Neural cell (in vitro differentiated cells): ENCODE measurements at regions not wholly inside any gene's neighbourhood (a gene's known extent, or its start where the extent isn't known, plus 50 kb on each side); places are given as distances from the start of the nearest gene placed in this dataset.

Experiments used
- H2AFZ ChIP-seq: fragments of 200-600, 300-800 bp; sonication (generic), shearing (Covaris generic); 2 replicates; pipeline ENCODE4 v1.6.0; 2014; ENCODE audit warnings: low read depth, mild to moderate bottlenecking, antibody characterized with exemption, low read length, moderate library complexity
- H3F3A ChIP-seq: fragments of 200-600 bp; shearing (Covaris generic); 2 replicates; pipeline ENCODE4 v1.6.1; 2016; ENCODE audit warnings: mild to moderate bottlenecking, moderate library complexity, mixed read lengths, antibody characterized with exemption, low read length; ENCODE audit not compliant: insufficient read depth, poor library complexity, severe bottlenecking
- H3K27ac ChIP-seq: fragments of 200-600, 300-800 bp; sonication (generic), shearing (Covaris generic); 2 replicates; pipeline ENCODE4 v1.5.1; 2014; ENCODE audit warnings: mild to moderate bottlenecking, low read length, moderate library complexity
- H3K27me3 ChIP-seq: fragments of 300-800, 200-600 bp; sonication (generic), shearing (Covaris generic); 2 replicates; pipeline ENCODE4 v1.6.0; 2014; ENCODE audit warnings: mild to moderate bottlenecking, low read depth, low read length, moderate library complexity; ENCODE audit not compliant: insufficient read depth
- H3K36me3 ChIP-seq: fragments of 300-800, 200-600 bp; sonication (generic), shearing (Covaris generic); 2 replicates; pipeline ENCODE4 v1.5.1; 2014; ENCODE audit warnings: mild to moderate bottlenecking, antibody characterized with exemption, low read length, moderate library complexity; ENCODE audit not compliant: insufficient read depth
- H3K4me2 ChIP-seq: fragments of 300-800, 200-600 bp; sonication (generic), shearing (Covaris generic); 2 replicates; pipeline ENCODE4 v1.6.0; 2014; ENCODE audit warnings: mild to moderate bottlenecking, low read length
- H3K4me3 ChIP-seq: fragments of 300-800, 200-600 bp; sonication (generic), shearing (Covaris generic); 2 replicates; pipeline ENCODE4 v1.5.1; 2014; ENCODE audit warnings: mild to moderate bottlenecking, low read length, moderate library complexity
- H3K79me2 ChIP-seq: fragments of 200-600 bp; shearing (Covaris generic); replicated peaks from 2 replicates; pipeline ENCODE4 v1.6.0; 2014; ENCODE audit warnings: mild to moderate bottlenecking, low read length, moderate library complexity; ENCODE audit not compliant: insufficient read depth
- H3K9ac ChIP-seq: fragments of 300-800, 200-600 bp; sonication (generic), shearing (Covaris generic); 2 replicates; pipeline ENCODE4 v1.6.1; 2016; ENCODE audit warnings: mild to moderate bottlenecking, low read length, mixed read lengths
- H3K9me2 ChIP-seq: fragments of 200-600 bp; shearing (Covaris generic); 2 replicates; pipeline ENCODE4 v1.6.1; 2016; ENCODE audit warnings: mild to moderate bottlenecking, low read length, mixed read lengths; ENCODE audit not compliant: insufficient read depth
- H3K9me3 ChIP-seq: fragments of 200-600, 300-800 bp; sonication (generic), shearing (Covaris generic); 2 replicates; pipeline ENCODE4 v1.6.1; 2016; ENCODE audit warnings: mild to moderate bottlenecking, mixed run types, low read length, moderate library complexity, mixed read lengths
- H4K20me1 ChIP-seq: fragments of 200-600 bp; shearing (Covaris generic); 2 replicates; pipeline ENCODE4 v1.6.1; 2016; ENCODE audit warnings: mild to moderate bottlenecking, mixed run types; ENCODE audit not compliant: insufficient read depth
- EP300 ChIP-seq: fragments of 450-650 bp; conservative IDR thresholded peaks from 2 replicates; pipeline ENCODE4 v1.6.1; 2014; ENCODE audit warnings: antibody characterized with exemption, mild to moderate bottlenecking, moderate library complexity; ENCODE audit not compliant: poor library complexity, severe bottlenecking
- EZH2 ChIP-seq: fragments of 200-600, 300-800 bp; shearing (Covaris generic), sonication (generic); IDR thresholded peaks from 2 replicates; pipeline ENCODE4 v1.6.1; 2014; ENCODE audit warnings: antibody characterized with exemption, low read length, borderline replicate concordance, mild to moderate bottlenecking; ENCODE audit not compliant: insufficient read depth, poor library complexity, severe bottlenecking
- MXI1 ChIP-seq: fragments of 450-650 bp; conservative IDR thresholded peaks from 2 replicates; pipeline ENCODE4 v1.6.1; 2014; ENCODE audit warnings: antibody characterized with exemption, mild to moderate bottlenecking; ENCODE audit not compliant: poor library complexity, severe bottlenecking
- POLR2AphosphoS5 ChIP-seq: IDR thresholded peaks from 2 replicates; pipeline ENCODE4 v1.6.1; 2012
- RAD21 ChIP-seq: fragments of 450-650 bp; conservative IDR thresholded peaks from 2 replicates; pipeline ENCODE4 v1.6.1; 2014; ENCODE audit warnings: antibody characterized with exemption, mild to moderate bottlenecking, moderate library complexity
- SMC3 ChIP-seq: fragments of 450-650 bp; conservative IDR thresholded peaks from 2 replicates; pipeline ENCODE4 v1.6.1; 2014; ENCODE audit warnings: antibody characterized with exemption, mild to moderate bottlenecking, moderate library complexity; ENCODE audit not compliant: poor library complexity
- TAF1 ChIP-seq: IDR thresholded peaks from 2 replicates; pipeline ENCODE4 v1.6.1; 2012; ENCODE audit warnings: low read depth
- TF ChIP-seq, protein P1 (sequence below): fragments of 450-650 bp; IDR thresholded peaks from 2 replicates; pipeline ENCODE4 v1.5.1; 2014; ENCODE audit warnings: antibody characterized with exemption, mild to moderate bottlenecking, moderate library complexity; ENCODE audit not compliant: poor library complexity, severe bottlenecking
- TF ChIP-seq, protein P2 (sequence below): IDR thresholded peaks from 2 replicates; pipeline ENCODE4 v1.6.1; 2012; ENCODE audit warnings: borderline replicate concordance

DNA sequence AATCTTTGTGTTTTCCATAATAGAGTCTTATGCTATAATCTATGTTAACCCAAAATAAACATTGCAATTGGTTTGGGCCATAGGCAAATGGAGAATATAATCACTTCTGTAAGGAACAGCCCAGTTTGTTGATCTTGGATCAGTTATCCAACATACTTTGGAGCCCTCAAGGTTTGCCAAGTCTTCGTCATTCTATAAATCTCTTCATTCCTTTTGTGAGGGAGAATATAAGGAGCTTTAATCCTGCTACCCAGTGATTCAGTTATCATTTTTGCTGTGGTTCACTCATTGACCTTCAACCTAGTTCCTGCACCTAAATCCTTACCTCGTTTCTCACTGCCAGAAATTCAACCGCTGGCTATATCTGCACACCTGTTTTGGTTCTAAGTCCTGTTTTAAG is 500.3 kb upstream of the PTCHD4 start:
- Histone ChIP-seq H3K9ac (no peak overlapping the region), H2AFZ (no peak overlapping the region), H3K9me2 (no peaks in the 10 kb centered on the region), H3F3A (no peaks in the 10 kb centered on the region), H3K27me3 (no peaks in the 10 kb centered on the region), H3K9me3 (no peaks in the 10 kb centered on the region), H3K79me2 (no peaks in the 10 kb centered on the region), H3K36me3 (no peaks in the 10 kb centered on the region), H3K4me2 (no peak overlapping the region), H4K20me1 (no peaks in the 10 kb centered on the region), H3K4me3 (no peak overlapping the region), H3K27ac (no peak overlapping the region)
- TF ChIP-seq EP300: no peak
- no peak for TF ChIP-seq EZH2

DNA sequence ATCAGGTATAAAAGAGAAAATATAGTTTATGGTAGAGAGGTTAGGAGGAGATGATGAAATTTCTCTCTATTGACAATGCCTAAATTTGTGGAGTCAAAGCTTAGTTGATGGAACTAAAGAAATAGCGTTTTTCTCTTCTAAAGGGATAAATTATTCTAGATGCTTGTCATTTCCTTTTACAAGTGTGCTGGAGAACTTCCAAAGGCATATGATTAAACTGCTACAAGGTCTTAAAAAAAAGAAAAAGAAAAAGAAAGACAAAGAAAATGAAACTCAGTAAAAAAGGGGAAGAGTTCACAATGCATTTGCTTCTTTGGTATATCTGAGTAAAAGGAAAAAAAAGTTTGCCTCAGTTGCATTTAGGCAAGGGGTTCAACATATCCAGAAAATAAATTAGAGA is 499.8 kb upstream of the PTCHD4 start:
- no peaks in the 10 kb centered on the region for H3K9me2 ChIP-seq
- no peaks in the 10 kb centered on the region for H3K27me3 ChIP-seq
- H3K27ac ChIP-seq: no peak overlapping the region
- no peaks in the 10 kb centered on the region for H3K36me3 ChIP-seq
- no peak overlapping the region for H3K9ac ChIP-seq
- H3K4me2 ChIP-seq: no peak overlapping the region
- TF ChIP-seq MXI1 (no peak), EZH2 (no peak), POLR2AphosphoS5 (no peak), TAF1 (no peak), SMC3 (no peak), RAD21 (no peak), EP300 (no peak)
- TF ChIP-seq, protein P1, sequence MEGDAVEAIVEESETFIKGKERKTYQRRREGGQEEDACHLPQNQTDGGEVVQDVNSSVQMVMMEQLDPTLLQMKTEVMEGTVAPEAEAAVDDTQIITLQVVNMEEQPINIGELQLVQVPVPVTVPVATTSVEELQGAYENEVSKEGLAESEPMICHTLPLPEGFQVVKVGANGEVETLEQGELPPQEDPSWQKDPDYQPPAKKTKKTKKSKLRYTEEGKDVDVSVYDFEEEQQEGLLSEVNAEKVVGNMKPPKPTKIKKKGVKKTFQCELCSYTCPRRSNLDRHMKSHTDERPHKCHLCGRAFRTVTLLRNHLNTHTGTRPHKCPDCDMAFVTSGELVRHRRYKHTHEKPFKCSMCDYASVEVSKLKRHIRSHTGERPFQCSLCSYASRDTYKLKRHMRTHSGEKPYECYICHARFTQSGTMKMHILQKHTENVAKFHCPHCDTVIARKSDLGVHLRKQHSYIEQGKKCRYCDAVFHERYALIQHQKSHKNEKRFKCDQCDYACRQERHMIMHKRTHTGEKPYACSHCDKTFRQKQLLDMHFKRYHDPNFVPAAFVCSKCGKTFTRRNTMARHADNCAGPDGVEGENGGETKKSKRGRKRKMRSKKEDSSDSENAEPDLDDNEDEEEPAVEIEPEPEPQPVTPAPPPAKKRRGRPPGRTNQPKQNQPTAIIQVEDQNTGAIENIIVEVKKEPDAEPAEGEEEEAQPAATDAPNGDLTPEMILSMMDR: no peak
- TF ChIP-seq, protein P2, sequence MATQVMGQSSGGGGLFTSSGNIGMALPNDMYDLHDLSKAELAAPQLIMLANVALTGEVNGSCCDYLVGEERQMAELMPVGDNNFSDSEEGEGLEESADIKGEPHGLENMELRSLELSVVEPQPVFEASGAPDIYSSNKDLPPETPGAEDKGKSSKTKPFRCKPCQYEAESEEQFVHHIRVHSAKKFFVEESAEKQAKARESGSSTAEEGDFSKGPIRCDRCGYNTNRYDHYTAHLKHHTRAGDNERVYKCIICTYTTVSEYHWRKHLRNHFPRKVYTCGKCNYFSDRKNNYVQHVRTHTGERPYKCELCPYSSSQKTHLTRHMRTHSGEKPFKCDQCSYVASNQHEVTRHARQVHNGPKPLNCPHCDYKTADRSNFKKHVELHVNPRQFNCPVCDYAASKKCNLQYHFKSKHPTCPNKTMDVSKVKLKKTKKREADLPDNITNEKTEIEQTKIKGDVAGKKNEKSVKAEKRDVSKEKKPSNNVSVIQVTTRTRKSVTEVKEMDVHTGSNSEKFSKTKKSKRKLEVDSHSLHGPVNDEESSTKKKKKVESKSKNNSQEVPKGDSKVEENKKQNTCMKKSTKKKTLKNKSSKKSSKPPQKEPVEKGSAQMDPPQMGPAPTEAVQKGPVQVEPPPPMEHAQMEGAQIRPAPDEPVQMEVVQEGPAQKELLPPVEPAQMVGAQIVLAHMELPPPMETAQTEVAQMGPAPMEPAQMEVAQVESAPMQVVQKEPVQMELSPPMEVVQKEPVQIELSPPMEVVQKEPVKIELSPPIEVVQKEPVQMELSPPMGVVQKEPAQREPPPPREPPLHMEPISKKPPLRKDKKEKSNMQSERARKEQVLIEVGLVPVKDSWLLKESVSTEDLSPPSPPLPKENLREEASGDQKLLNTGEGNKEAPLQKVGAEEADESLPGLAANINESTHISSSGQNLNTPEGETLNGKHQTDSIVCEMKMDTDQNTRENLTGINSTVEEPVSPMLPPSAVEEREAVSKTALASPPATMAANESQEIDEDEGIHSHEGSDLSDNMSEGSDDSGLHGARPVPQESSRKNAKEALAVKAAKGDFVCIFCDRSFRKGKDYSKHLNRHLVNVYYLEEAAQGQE: no peak
- no peaks in the 10 kb centered on the region for H3K79me2 ChIP-seq
- H2AFZ ChIP-seq: no peak overlapping the region
- no peaks in the 10 kb centered on the region for H3K9me3 ChIP-seq
- H3K4me3 ChIP-seq: no peak overlapping the region
- no peaks in the 10 kb centered on the region for H3F3A ChIP-seq
- no peaks in the 10 kb centered on the region for H4K20me1 ChIP-seq

DNA sequence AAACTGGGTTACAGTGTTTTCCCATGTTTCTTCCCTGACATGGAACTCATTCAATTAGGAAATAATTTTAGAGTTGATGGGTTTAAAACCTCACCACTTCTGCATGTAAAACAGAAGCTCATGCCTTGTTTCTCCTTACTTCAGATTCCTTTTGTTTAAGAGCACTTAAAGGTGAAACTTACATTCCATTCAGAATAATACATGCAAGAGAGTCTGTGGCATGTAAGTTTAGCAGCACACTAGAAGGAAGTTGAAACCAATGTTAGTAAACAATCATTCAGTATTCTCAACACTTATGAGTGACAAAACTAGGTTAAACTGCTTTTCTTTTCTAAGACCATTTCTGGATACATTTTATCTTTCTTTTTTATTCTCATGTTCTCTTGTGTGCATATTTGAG is 495.6 kb upstream of the PTCHD4 start:
- Histone ChIP-seq H3K9me3 (no peaks in the 10 kb centered on the region), H3K4me3 (no peak overlapping the region), H3K9ac (no peak overlapping the region), H3K79me2 (no peaks in the 10 kb centered on the region), H3K27me3 (no peaks in the 10 kb centered on the region), H3K9me2 (no peaks in the 10 kb centered on the region), H3K36me3 (no peaks in the 10 kb centered on the region), H4K20me1 (no peaks in the 10 kb centered on the region), H3K4me2 (no peak overlapping the region), H2AFZ (no peak overlapping the region), H3F3A (no peaks in the 10 kb centered on the region), H3K27ac (no peak overlapping the region)
- TF ChIP-seq, protein P1: no peak
- TF ChIP-seq EP300 (no peak), SMC3 (no peak), EZH2 (no peak), RAD21 (no peak), POLR2AphosphoS5 (no peak), MXI1 (no peak)
